ENCODE measurements at regions not wholly inside any gene's neighbourhood (a gene's known extent, or its start where the extent isn't known, plus 50 kb on each side); places are given as distances from the start of the nearest gene placed in this dataset.

DNA sequence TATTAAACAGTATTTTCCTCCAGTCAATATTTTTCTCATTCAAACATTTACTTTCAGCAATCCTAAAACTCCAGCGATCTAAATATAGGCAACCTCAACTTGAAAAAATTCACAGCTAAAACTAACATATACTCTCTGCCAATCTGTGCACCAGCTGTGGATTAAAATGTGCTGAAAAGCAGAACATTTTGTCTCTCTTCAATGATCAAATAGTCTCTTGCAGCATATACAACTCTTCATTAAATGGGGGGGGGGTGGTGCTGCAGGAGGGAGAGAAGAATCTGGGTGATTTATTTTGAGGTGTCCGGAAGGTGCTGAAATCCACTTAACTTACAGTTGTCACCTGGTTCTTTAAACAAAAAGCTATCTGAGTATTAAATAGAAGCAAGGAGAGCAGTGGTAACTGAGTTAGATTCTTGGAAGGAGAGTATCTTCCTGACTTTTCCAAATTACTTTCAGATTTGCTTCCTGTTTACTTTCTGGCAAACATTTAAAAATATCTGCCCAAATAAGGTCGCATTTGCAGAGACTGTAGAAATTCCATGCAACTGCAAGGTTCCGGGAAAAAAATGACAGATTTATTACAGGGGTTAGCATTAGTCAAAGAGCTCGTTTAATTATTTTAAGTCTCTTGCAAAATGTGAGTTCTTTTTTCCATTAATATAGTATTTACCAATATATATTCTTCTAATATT is 904.7 kb upstream of the ACVR2A start:
- H3K36me3 Mint-ChIP-seq (ENCODE audit: insufficient read depth in 1 of 3, low read depth in 3 of 3), result no peaks in the 10 kb centered on the region; a peak in 1 of 7 replicates
- H3K4me1 Mint-ChIP-seq, result peaks cover 0 to 6% of the 10 kb centered on the region in 2 experiments; a peak in 2 of 4 replicates
- Histone ChIP-seq H3K14ac (ENCODE audit: insufficient read depth, low read length) (no peak overlapping the region), H3K23ac (ENCODE audit: insufficient read length, low read depth, low read length) (no peak overlapping the region), H2BK20ac (ENCODE audit: low read depth, low read length, poor library complexity, severe bottlenecking) (no peak overlapping the region), H3K18ac (ENCODE audit: insufficient read length, low read depth, low read length) (no peak overlapping the region), H2BK5ac (ENCODE audit: insufficient read length, low read length) (no peak overlapping the region), H3T11ph (ENCODE audit: low read length) (no peak overlapping the region), H3K27ac (ENCODE audit: insufficient read length, low read depth, low read length) (no peak overlapping the region), H2AK5ac (ENCODE audit: insufficient read length, low read length) (no peak overlapping the region), H3K4me2 (ENCODE audit: insufficient read depth, insufficient read length, low read length) (no peak overlapping the region), H3K9ac (ENCODE audit: extremely low read depth, insufficient read length, low read length) (no peak overlapping the region), H3K27me3 (ENCODE audit: insufficient read depth, low read length) (no peaks in the 10 kb centered on the region), H3K23me2 (ENCODE audit: insufficient read length, low read depth, low read length, poor library complexity, severe bottlenecking) (no peaks in the 10 kb centered on the region), H3K4ac (ENCODE audit: low read depth, low read length) (no peak overlapping the region), H3K79me2 (ENCODE audit: insufficient read depth, low read length) (no peaks in the 10 kb centered on the region), H4K20me1 (ENCODE audit: control insufficient read depth, insufficient read depth, insufficient read length) (no peaks in the 10 kb centered on the region), H4K8ac (replicated peaks; ENCODE audit: insufficient read length, low read depth, low read length) (no peak overlapping the region), H3K56ac (ENCODE audit: insufficient read length, low read depth, low read length) (no peak overlapping the region), H3K9me3 (ENCODE audit: control insufficient read depth, low read depth, low read length) (no peaks in the 10 kb centered on the region), H2BK12ac (ENCODE audit: insufficient read length, low read depth, low read length) (no peak overlapping the region), H4K5ac (ENCODE audit: insufficient read length, low read depth, low read length) (no peak overlapping the region), H2AFZ (ENCODE audit: low read length) (no peak overlapping the region), H3K79me1 (ENCODE audit: insufficient read depth, low read depth, low read length, poor library complexity, severe bottlenecking) (no peaks in the 10 kb centered on the region), H2BK15ac (ENCODE audit: low read depth, low read length) (no peak overlapping the region), H2BK120ac (ENCODE audit: low read depth, low read length, poor library complexity, severe bottlenecking) (no peak overlapping the region), H3K4me1 (ENCODE audit: insufficient read depth, low read length) (no peaks in the 10 kb centered on the region; the same call in 1 of the 2 replicates), H4K91ac (ENCODE audit: insufficient read length, low read depth, low read length) (no peak overlapping the region)
- no peak overlapping the region for H3K27ac Mint-ChIP-seq
- no CpG with 5 or more reads among the region's 5 CpGs for WGBS (ENCODE audit: extremely low coverage, insufficient read length, low lambda C conversion rate)
- H3K9me3 Mint-ChIP-seq, result no peaks in the 10 kb centered on the region
- H3K27me3 Mint-ChIP-seq (ENCODE audit: low read depth), result no peaks in the 10 kb centered on the region
- DNase-seq, result no peak
- TF ChIP-seq, protein P1, sequence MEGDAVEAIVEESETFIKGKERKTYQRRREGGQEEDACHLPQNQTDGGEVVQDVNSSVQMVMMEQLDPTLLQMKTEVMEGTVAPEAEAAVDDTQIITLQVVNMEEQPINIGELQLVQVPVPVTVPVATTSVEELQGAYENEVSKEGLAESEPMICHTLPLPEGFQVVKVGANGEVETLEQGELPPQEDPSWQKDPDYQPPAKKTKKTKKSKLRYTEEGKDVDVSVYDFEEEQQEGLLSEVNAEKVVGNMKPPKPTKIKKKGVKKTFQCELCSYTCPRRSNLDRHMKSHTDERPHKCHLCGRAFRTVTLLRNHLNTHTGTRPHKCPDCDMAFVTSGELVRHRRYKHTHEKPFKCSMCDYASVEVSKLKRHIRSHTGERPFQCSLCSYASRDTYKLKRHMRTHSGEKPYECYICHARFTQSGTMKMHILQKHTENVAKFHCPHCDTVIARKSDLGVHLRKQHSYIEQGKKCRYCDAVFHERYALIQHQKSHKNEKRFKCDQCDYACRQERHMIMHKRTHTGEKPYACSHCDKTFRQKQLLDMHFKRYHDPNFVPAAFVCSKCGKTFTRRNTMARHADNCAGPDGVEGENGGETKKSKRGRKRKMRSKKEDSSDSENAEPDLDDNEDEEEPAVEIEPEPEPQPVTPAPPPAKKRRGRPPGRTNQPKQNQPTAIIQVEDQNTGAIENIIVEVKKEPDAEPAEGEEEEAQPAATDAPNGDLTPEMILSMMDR (conservative IDR thresholded peaks at IDR 0.05), result no peak
- H3K4me3 Mint-ChIP-seq, result no peak overlapping the region
